ENCODE measurements at regions not wholly inside any gene's neighbourhood (a gene's known extent, or its start where the extent isn't known, plus 50 kb on each side); places are given as distances from the start of the nearest gene placed in this dataset.

DNA sequence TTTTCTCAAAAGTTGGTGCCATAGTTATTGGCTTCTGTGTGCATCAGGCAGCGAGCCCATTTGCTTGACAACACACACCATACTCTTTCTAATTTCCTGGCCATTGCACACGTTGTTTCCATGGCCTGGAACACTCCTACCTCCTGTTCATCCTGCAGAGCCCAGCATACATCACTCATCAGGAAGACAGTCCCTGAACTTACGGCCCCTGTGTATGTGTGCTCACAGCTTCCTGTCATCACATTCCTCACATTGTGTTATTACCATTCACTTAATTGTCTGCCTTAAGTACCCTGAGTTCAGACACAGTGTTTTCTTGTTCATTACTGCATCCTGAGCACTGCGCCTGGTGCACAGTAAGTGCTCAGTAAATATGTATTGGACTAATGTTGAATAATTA, 355.9 kb downstream of the PRELID2 start:
- TF ChIP-seq POLR2A (IDR thresholded peaks at IDR 0.05; ENCODE audit: low read depth, low read length) (no peak), POLR2AphosphoS5 (IDR thresholded peaks at IDR 0.05; ENCODE audit: low read depth, low read length) (no peak), TAF1 (IDR thresholded peaks at IDR 0.05; ENCODE audit: borderline replicate concordance, low read depth, low read length) (no peak)
